Natural killer cell treated with Interleukin-12 subunit alpha and Interleukin-12 subunit beta and Interleukin-15 and Interleukin-18, amount 100 ng/mL, for 72 hours (primary cell): ENCODE measurements at regions not wholly inside any gene's neighbourhood (a gene's known extent, or its start where the extent isn't known, plus 50 kb on each side); places are given as distances from the start of the nearest gene placed in this dataset.

Source experiments
- ATAC-seq, 2 donors: fragments of 150-1000 bp; cut with Tn5 transposase in 1 of 2; sonication (Bioruptor Pico), chemical (Tn5 transposase) in 1 of 2; 2 replicates each; pipeline ENCODE4 v1.10.0; 2021
- DNase-seq: peaks from one replicate; pipeline ENCODE4 v3.0.0; 2022; ENCODE audit warnings: low spot score
- H3K27ac Mint-ChIP-seq, 2 donors: 1 replicate in 1 of 2; 2 replicates in 1 of 2; pipeline ENCODE4 v1.8.0; 2022; ENCODE audit warnings: mixed read lengths in 2 of 2, mild to moderate bottlenecking in 1 of 2, moderate library complexity in 1 of 2
- H3K27me3 Mint-ChIP-seq, 2 donors: 1 replicate in 1 of 2; 2 replicates in 1 of 2; pipeline ENCODE4 v1.8.0; 2022; ENCODE audit warnings: mixed read lengths in 2 of 2
- H3K36me3 Mint-ChIP-seq: one replicate; pipeline ENCODE4 v1.8.0; 2022; ENCODE audit warnings: mixed read lengths
- H3K4me1 Mint-ChIP-seq, 2 donors: 1 replicate in 1 of 2; 2 replicates in 1 of 2; pipeline ENCODE4 v1.8.0; 2022; ENCODE audit warnings: low read depth in 2 of 2, mixed read lengths in 2 of 2, mild to moderate bottlenecking in 1 of 2
- H3K4me3 Mint-ChIP-seq: one replicate; pipeline ENCODE4 v1.8.0; 2022; ENCODE audit warnings: mixed read lengths
- H3K9me3 Mint-ChIP-seq: 2 replicates; pipeline ENCODE4 v1.8.0; 2022; ENCODE audit warnings: mixed read lengths

GRCh38 chr6:105495515-105495914 lies 92.6 kb upstream of the PREP start:
- Mint-ChIP-seq H3K36me3 (no peaks in the 10 kb centered on the region), H3K9me3 (no peaks in the 10 kb centered on the region), H3K27me3 (no peaks in the 10 kb centered on the region), H3K4me1 (peaks cover 16 to 18% of the 10 kb centered on the region in 2 donors), H3K4me3 (no peak overlapping the region), H3K27ac (no peak overlapping the region)
- DNase-seq (peak; percentile 68), ATAC-seq (peak; percentile 82 to 83)

- H3K4me3 Mint-ChIP-seq = no peak overlapping the region
- no peak for ATAC-seq
- no peaks in the 10 kb centered on the region for H3K36me3 Mint-ChIP-seq
- H3K27me3 Mint-ChIP-seq = no peaks in the 10 kb centered on the region
- no peaks in the 10 kb centered on the region for H3K9me3 Mint-ChIP-seq
- DNase-seq = no peak
- no peak overlapping the region for H3K27ac Mint-ChIP-seq
- peaks cover 17 to 23% of the 10 kb centered on the region in 2 donors for H3K4me1 Mint-ChIP-seq
These were observed 91.8 kb upstream of the PREP start for GRCh38 chr6:105494688-105495087.

GRCh38 chr6:105493736-105494135 lies 90.9 kb upstream of the PREP start:
- H3K4me1 Mint-ChIP-seq = peaks cover 26 to 32% of the 10 kb centered on the region in 2 donors
- H3K27ac Mint-ChIP-seq = no peak overlapping the region
- ATAC-seq = no peak
- DNase-seq = no peak
- peak overlapping the region; percentile 72 for H3K4me3 Mint-ChIP-seq
- no peaks in the 10 kb centered on the region for H3K9me3 Mint-ChIP-seq
- no peaks in the 10 kb centered on the region for H3K36me3 Mint-ChIP-seq
- H3K27me3 Mint-ChIP-seq = no peaks in the 10 kb centered on the region

DNA sequence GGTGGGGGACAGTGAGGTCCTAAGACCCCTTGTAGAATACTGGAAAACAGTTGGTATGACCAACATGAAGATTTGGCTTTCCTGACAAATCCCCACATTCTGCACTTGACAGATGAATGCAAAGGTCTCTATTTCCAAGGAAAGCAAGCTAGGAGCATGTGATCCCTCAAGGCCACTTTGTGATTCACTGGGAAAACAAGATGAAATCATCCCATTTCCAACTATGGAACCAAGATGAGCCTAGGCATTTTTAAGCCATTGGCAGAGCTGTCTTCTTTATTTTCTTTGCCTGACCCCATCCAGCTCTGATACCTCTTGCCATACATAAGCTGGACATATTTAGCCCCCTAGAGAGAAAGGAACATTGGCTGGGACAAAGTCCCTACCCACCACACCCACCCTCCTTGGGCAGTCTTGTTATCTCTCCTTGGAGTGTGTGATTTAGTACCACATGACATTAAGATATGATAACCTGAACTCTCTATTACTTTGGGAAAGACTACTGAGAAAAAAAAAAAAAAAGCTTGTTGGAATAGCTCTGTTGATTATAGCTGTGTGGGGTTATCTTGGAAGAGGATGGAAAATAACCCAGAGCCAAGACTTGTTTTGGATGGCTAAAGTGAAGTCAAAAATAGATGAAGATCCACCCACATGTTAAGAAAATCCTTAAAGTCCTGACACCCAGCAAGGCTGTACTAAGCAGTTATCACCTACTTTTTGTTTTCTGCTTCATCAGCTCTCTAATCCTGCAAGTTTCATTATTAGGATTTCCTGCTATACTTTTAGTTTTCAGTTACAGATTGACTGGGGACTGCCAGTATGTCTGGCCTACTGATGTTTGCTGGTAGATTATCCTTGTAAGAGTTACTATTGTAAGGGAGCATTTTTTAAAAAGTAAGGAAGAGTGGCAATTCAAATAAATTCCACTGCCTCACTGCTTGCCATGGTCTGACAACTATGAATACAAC lies 90.1 kb upstream of the PREP start:
- peak overlapping the region; percentile 72 for H3K4me3 Mint-ChIP-seq
- no peaks in the 10 kb centered on the region for H3K27me3 Mint-ChIP-seq
- peaks cover 31 to 37% of the 10 kb centered on the region in 2 donors for H3K4me1 Mint-ChIP-seq
- H3K9me3 Mint-ChIP-seq = no peaks in the 10 kb centered on the region
- no peaks in the 10 kb centered on the region for H3K36me3 Mint-ChIP-seq
- no peak overlapping the region for H3K27ac Mint-ChIP-seq
- no peak for DNase-seq
- ATAC-seq = peak; percentile 89

DNA sequence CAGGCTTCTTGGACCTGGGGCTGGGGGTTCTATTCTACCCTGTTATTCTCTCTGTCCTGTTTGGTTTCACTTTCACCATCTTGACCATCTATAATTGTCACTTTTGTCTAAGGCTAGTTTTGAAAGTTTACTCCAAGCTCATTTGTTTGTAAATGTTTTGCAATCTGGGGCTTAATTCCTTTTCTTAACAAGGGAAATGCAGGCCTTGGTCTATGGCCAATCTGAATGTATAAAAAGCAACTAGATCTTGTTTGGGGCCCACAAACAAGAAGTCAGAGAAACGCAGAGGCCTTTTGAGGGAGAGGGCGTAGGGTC lies 86.3 kb upstream of the PREP start:
- H3K4me1 Mint-ChIP-seq = peaks cover 61% of the 10 kb centered on the region in 2 donors
- H3K36me3 Mint-ChIP-seq = no peaks in the 10 kb centered on the region
- no peak for DNase-seq
- H3K4me3 Mint-ChIP-seq = peak overlapping the region; percentile 32
- H3K27ac Mint-ChIP-seq = peak overlapping the region; percentile 25 to 77
- ATAC-seq = no peak
- H3K27me3 Mint-ChIP-seq = no peaks in the 10 kb centered on the region
- no peaks in the 10 kb centered on the region for H3K9me3 Mint-ChIP-seq

DNA sequence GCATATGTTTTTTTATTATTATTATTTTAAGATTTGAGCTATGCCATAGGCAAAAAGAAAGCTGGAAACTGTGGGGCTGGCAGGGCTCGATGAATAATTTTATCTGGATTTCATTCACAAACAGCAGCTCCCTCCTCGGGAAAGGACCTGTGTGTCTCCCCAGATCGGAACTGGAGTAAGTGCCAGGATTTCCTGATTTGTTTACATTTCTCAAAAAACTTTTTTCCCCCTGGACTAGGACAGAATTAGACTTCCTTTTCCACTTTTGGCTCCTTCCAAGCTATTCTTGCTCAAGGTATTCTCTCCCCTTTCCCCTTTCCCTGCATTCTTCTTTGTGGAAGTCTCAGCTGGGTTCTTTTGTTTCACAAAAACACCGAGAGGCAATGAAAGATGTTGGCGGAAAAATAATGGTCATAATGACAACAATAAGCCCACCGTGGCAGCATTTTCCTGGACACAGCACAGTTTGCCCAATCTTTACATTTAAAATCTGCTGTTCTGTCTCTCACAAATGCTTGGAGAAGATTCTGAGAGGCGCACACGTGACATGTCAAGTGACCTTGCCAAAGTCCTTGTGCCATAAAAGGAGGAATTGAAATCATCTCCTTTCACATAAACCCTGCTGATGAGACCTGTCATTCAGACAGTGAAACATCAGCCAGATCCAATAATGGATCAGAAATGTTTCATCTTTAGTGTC lies 85.8 kb upstream of the PREP start:
- DNase-seq (no peak), ATAC-seq (no peak)
- peaks cover 60 to 64% of the 10 kb centered on the region in 2 donors for H3K4me1 Mint-ChIP-seq
- H3K9me3 Mint-ChIP-seq = no peaks in the 10 kb centered on the region
- no peaks in the 10 kb centered on the region for H3K36me3 Mint-ChIP-seq
- no peaks in the 10 kb centered on the region for H3K27me3 Mint-ChIP-seq
- peak overlapping the region; percentile 32 for H3K4me3 Mint-ChIP-seq
- peak overlapping the region; percentile 25 to 77 for H3K27ac Mint-ChIP-seq

GRCh38 chr6:105487040-105487790 lies 84.3 kb upstream of the PREP start:
- ATAC-seq (no peak), DNase-seq (no peak)
- peak overlapping the region; percentile 65 for H3K4me3 Mint-ChIP-seq
- peaks cover 52 to 59% of the 10 kb centered on the region in 2 donors for H3K4me1 Mint-ChIP-seq
- H3K27me3 Mint-ChIP-seq = no peaks in the 10 kb centered on the region
- no peaks in the 10 kb centered on the region for H3K9me3 Mint-ChIP-seq
- H3K36me3 Mint-ChIP-seq = peaks cover under 1% of the 10 kb centered on the region
- H3K27ac Mint-ChIP-seq = peak overlapping the region; percentile 38 to 61

DNA sequence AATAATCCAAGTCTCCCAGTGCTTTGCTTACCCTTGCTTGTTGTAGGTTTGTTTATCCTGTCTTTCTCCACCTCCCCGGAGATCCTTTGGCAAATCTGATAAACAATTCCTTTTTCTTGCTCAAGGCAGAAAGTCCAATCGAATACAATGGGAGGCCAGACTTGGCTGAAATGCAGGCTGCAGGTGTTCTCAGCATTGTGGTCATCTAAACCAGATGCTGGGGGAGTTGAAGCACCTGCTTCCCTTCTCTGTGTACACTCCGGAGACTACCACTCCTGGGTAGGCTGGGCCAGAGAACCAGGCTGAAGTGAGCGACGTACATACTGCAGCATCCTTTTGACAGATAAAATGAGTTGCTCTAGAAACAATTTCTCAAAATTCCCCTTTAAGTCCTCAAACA lies 82.6 kb upstream of the PREP start:
- H3K4me3 Mint-ChIP-seq = peak overlapping the region; percentile 30
- H3K36me3 Mint-ChIP-seq = peaks cover 6% of the 10 kb centered on the region
- H3K4me1 Mint-ChIP-seq = peaks cover 55 to 64% of the 10 kb centered on the region in 2 donors
- no peaks in the 10 kb centered on the region for H3K27me3 Mint-ChIP-seq
- ATAC-seq (no peak), DNase-seq (no peak)
- H3K9me3 Mint-ChIP-seq = no peaks in the 10 kb centered on the region
- peak overlapping the region; percentile 4 to 74 for H3K27ac Mint-ChIP-seq

GRCh38 chr6:105484238-105485161 lies 81.6 kb upstream of the PREP start:
- peaks cover 49 to 61% of the 10 kb centered on the region in 2 donors for H3K4me1 Mint-ChIP-seq
- H3K36me3 Mint-ChIP-seq = peaks cover 6% of the 10 kb centered on the region
- no peaks in the 10 kb centered on the region for H3K27me3 Mint-ChIP-seq
- H3K4me3 Mint-ChIP-seq = peak overlapping the region; percentile 67
- ATAC-seq (peak; percentile 64 to 80), DNase-seq (no peak)
- peak overlapping the region; percentile 57 to 74 for H3K27ac Mint-ChIP-seq
- no peaks in the 10 kb centered on the region for H3K9me3 Mint-ChIP-seq

DNA sequence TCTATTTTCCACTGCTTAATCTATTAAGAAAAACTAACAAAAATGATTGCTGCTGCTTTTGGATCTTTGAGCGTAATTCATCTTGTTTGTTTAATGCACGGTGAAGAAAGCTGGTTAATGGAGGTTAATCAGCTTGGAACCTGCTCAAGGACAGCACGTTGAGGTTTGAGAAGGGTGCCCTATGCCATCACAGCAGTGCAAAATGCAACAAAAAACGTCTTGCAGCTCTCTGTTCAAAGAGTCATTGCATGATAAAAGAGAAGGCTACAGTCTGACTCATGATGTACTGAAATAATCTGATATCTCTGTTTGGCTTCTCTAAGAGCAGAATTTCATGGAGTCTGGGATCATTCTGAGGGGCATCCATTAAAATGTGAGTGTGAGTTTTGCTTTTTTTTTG lies 80.6 kb upstream of the PREP start:
- ATAC-seq = peak in 1 of 2 donors; percentile 64
- H3K27ac Mint-ChIP-seq = peak overlapping the region in 1 of 2 donors; percentile 74

DNA sequence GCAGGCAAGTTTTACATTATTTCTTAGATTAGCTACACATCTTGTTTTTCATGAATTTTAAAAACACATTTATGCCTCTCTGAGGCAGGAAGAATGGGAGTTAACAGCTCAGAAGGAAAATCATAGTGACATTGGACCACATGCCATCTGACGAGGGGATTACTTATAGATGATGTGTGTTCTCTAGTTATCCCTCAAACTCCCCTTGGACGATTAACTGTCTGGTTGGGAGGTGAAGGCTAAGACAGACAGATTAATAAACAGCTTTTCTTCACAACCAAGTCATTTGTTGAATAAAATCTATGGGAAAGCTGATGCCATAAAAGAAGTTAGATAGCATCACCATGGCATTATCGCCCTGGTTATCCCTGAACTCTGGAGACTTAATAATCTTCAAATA lies 80.0 kb upstream of the PREP start:
- ATAC-seq (no peak), DNase-seq (no peak)
- H3K27ac Mint-ChIP-seq = peak overlapping the region; percentile 74 to 77
- peaks cover 36 to 48% of the 10 kb centered on the region in 2 donors for H3K4me1 Mint-ChIP-seq
- H3K27me3 Mint-ChIP-seq = peaks cover 0 to 3% of the 10 kb centered on the region in 2 donors
- peak overlapping the region; percentile 83 for H3K4me3 Mint-ChIP-seq
- H3K36me3 Mint-ChIP-seq = peaks cover 6% of the 10 kb centered on the region
- H3K9me3 Mint-ChIP-seq = no peaks in the 10 kb centered on the region

More for the DNA sequence above, 80.6 kb upstream of the PREP start:
- Mint-ChIP-seq H3K4me1 (peaks cover 40 to 52% of the 10 kb centered on the region in 2 donors), H3K4me3 (peak overlapping the region; percentile 43), H3K36me3 (peaks cover 6% of the 10 kb centered on the region), H3K27me3 (peaks cover 0 to 1% of the 10 kb centered on the region in 2 donors), H3K9me3 (no peaks in the 10 kb centered on the region)
- no peak for DNase-seq

GRCh38 chr6:105482227-105482844 lies 79.5 kb upstream of the PREP start:
- H3K9me3 Mint-ChIP-seq = no peaks in the 10 kb centered on the region
- ATAC-seq (no peak), DNase-seq (no peak)
- peaks cover 0 to 3% of the 10 kb centered on the region in 2 donors for H3K27me3 Mint-ChIP-seq
- H3K4me1 Mint-ChIP-seq = peaks cover 30 to 42% of the 10 kb centered on the region in 2 donors
- H3K36me3 Mint-ChIP-seq = peaks cover 7% of the 10 kb centered on the region
- H3K27ac Mint-ChIP-seq = peak overlapping the region; percentile 74 to 77
- peak overlapping the region; percentile 83 for H3K4me3 Mint-ChIP-seq
